CD4-positive, alpha-beta T cell (primary cell): ENCODE measurements at regions not wholly inside any gene's neighbourhood (a gene's known extent, or its start where the extent isn't known, plus 50 kb on each side); places are given as distances from the start of the nearest gene placed in this dataset.

ENCODE experiments used
- ATAC-seq: fragments of 200-7000 bp; cut with Tn5 transposase; one replicate; pipeline ENCODE4 v1.10.0; 2022; ENCODE audit warnings: mild to moderate bottlenecking; ENCODE audit not compliant: poor library complexity
- CTCF ChIA-PET: fragments of 350-600 bp; sonication (Branson Sonifier 250); formaldehyde crosslinking; loops from one replicate; lab custom pipeline; 2021; ENCODE audit warnings: antibody characterized with exemption, inconsistent platforms; lab: Charles Lee
- POLR2A ChIA-PET: fragments of 350-600 bp; sonication (Branson Sonifier 250); formaldehyde crosslinking; loops from one replicate; lab custom pipeline; 2021; ENCODE audit warnings: antibody characterized with exemption, inconsistent platforms; lab: Charles Lee
- DNase-seq, 14 experiments: peaks; one replicate each; pipeline ENCODE4 v3.0.0-alpha.2; 2013 to 2020; ENCODE audit warnings: mixed read lengths in 2 of 14
- H3K27ac ChIP-seq, 2 donors: one replicate each; pipeline versions ENCODE4 v1.5.1 to v1.7.0; 2013; ENCODE audit warnings: low read length in 2 of 2, low read depth in 1 of 2, mild to moderate bottlenecking in 1 of 2
- H3K27me3 ChIP-seq, 2 experiments: 1 replicate in 1 of 2; 2 replicates in 1 of 2; pipeline versions ENCODE4 v1.6.1 to v1.7.0; 2013; ENCODE audit warnings: low read length in 2 of 2, control low read depth in 1 of 2, mild to moderate bottlenecking in 1 of 2, moderate library complexity in 1 of 2; ENCODE audit not compliant: insufficient read depth in 2 of 2, control insufficient read depth in 1 of 2
- H3K36me3 ChIP-seq: one replicate; pipeline ENCODE4 v1.6.1; 2013; ENCODE audit warnings: low read length, control low read depth; ENCODE audit not compliant: insufficient read depth
- H3K4me1 ChIP-seq: one replicate; pipeline ENCODE4 v1.6.1; 2013; ENCODE audit warnings: low read length, control low read depth; ENCODE audit not compliant: insufficient read depth
- H3K4me3 ChIP-seq: one replicate; pipeline ENCODE4 v1.5.1; 2013; ENCODE audit warnings: mild to moderate bottlenecking, low read length, moderate library complexity
- H3K9me3 ChIP-seq, 2 experiments: 1 replicate in 1 of 2; 2 replicates in 1 of 2; pipeline versions ENCODE4 v1.6.1 to v1.7.0; 2013; ENCODE audit warnings: low read length in 2 of 2, mild to moderate bottlenecking in 2 of 2, control low read depth in 1 of 2, moderate library complexity in 1 of 2; ENCODE audit not compliant: control insufficient read depth in 1 of 2, insufficient read depth in 1 of 2
- H3K27ac Mint-ChIP-seq: one replicate; pipeline ENCODE4 v1.8.0; 2020; ENCODE audit warnings: mixed read lengths
- H3K27me3 Mint-ChIP-seq: one replicate; pipeline ENCODE4 v1.8.0; 2021; ENCODE audit warnings: mixed read lengths
- H3K36me3 Mint-ChIP-seq: one replicate; pipeline ENCODE4 v1.8.0; 2021; ENCODE audit warnings: low read depth, mixed read lengths
- H3K4me1 Mint-ChIP-seq: one replicate; pipeline ENCODE4 v1.8.0; 2021; ENCODE audit warnings: low read depth, mixed read lengths
- H3K4me3 Mint-ChIP-seq: one replicate; pipeline ENCODE4 v1.8.0; 2020; ENCODE audit warnings: mild to moderate bottlenecking, mixed read lengths
- H3K9me3 Mint-ChIP-seq: one replicate; pipeline ENCODE4 v1.8.0; 2020; ENCODE audit warnings: mixed read lengths
- CTCF ChIP-seq: fragments of 200-600 bp; IDR thresholded peaks from one replicate; pipeline ENCODE4 v1.8.0; 2022; ENCODE audit warnings: antibody characterized with exemption, mild to moderate bottlenecking
- intact Hi-C, 2 experiments: fragments of 100-400 bp; cut with DNase I in 1 of 2; cut with micrococcal nuclease in 1 of 2; formaldehyde crosslinking; loops; one replicate each; pipeline versions ENCODE4 v1.15.1 to v1.9.0; 2023 to 2025; cut with DNase I, micrococcal nuclease

GRCh38 chr15:96181873-96182301 lies 148.6 kb upstream of the NR2F2 start:
- POLR2A ChIA-PET: no interaction called here
- Histone ChIP-seq H3K36me3 (no peaks in the 10 kb centered on the region), H3K4me3 (no peak overlapping the region), H3K4me1 (no peaks in the 10 kb centered on the region), H3K27ac (no peak overlapping the region), H3K9me3 (peaks cover 0 to 12% of the 10 kb centered on the region in 2 experiments), H3K27me3 (no peaks in the 10 kb centered on the region)
- DNase-seq: no peak
- intact Hi-C loops: no loop called here
- ATAC-seq: no peak
- no peaks in the 10 kb centered on the region for H3K9me3 Mint-ChIP-seq
- H3K27me3 Mint-ChIP-seq: peaks cover 4% of the 10 kb centered on the region
- H3K36me3 Mint-ChIP-seq: no peaks in the 10 kb centered on the region
- no peak overlapping the region for H3K4me3 Mint-ChIP-seq
- CTCF ChIA-PET: no interaction called here
- H3K4me1 Mint-ChIP-seq: no peaks in the 10 kb centered on the region
- no peak for TF ChIP-seq CTCF
- no peak overlapping the region for H3K27ac Mint-ChIP-seq

- ChIA-PET POLR2A (no interaction called here), CTCF (no interaction called here)
- Histone ChIP-seq H3K4me3 (no peak overlapping the region), H3K27me3 (no peaks in the 10 kb centered on the region), H3K36me3 (no peaks in the 10 kb centered on the region), H3K9me3 (peaks cover 0 to 12% of the 10 kb centered on the region in 2 experiments), H3K4me1 (no peaks in the 10 kb centered on the region), H3K27ac (no peak overlapping the region)
- Mint-ChIP-seq H3K36me3 (no peaks in the 10 kb centered on the region), H3K4me3 (no peak overlapping the region), H3K4me1 (no peaks in the 10 kb centered on the region), H3K9me3 (no peaks in the 10 kb centered on the region), H3K27me3 (peaks cover 4% of the 10 kb centered on the region), H3K27ac (no peak overlapping the region)
- TF ChIP-seq CTCF: no peak
- ATAC-seq (no peak), DNase-seq (no peak)
- intact Hi-C loops: no loop called here
Observed at GRCh38 chr15:96182736-96183513, 147.6 kb upstream of the NR2F2 start.

GRCh38 chr15:96183514-96183850 lies 147.0 kb upstream of the NR2F2 start:
- Histone ChIP-seq H3K27me3 (no peaks in the 10 kb centered on the region), H3K27ac (no peak overlapping the region), H3K4me3 (no peak overlapping the region), H3K4me1 (no peaks in the 10 kb centered on the region), H3K9me3 (peaks cover 0 to 12% of the 10 kb centered on the region in 2 experiments), H3K36me3 (no peaks in the 10 kb centered on the region)
- intact Hi-C loops: no loop called here
- H3K27me3 Mint-ChIP-seq: peaks cover 4% of the 10 kb centered on the region
- no peaks in the 10 kb centered on the region for H3K36me3 Mint-ChIP-seq
- H3K4me1 Mint-ChIP-seq: no peaks in the 10 kb centered on the region
- TF ChIP-seq CTCF: no peak
- H3K27ac Mint-ChIP-seq: no peak overlapping the region
- no peak for ATAC-seq
- H3K4me3 Mint-ChIP-seq: no peak overlapping the region
- ChIA-PET CTCF (interaction anchor here (0.7 kb wide), 1 partner anchor 790 kb away, joined by 3 read pairs; no protein-coding TSS in a partner anchor), POLR2A (no interaction called here)
- DNase-seq: no peak
- no peaks in the 10 kb centered on the region for H3K9me3 Mint-ChIP-seq
